ENCODE measurements at regions not wholly inside any gene's neighbourhood (a gene's known extent, or its start where the extent isn't known, plus 50 kb on each side); places are given as distances from the start of the nearest gene placed in this dataset.

DNA sequence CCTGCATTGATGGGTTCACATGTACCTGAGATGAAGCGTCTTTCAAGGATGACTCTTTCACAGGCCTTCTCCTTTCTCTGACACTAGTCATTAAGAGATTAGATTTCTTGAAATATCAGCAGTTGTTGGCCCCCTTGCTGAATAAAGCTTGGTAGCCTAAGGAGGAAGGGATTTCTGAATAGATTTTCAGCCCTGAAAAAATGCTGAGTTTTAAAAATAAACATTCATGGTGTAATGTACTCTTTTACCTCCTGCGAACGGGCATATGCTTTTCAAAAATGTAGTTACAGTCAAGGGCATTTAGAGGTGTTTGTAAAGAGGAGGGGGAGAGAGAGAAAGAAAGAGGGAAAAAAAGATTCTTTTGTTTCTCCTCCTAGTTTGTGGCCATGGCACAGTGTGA is 222.7 kb downstream of the SOX4 start:
- Histone ChIP-seq H3F3A (ENCODE audit: insufficient read depth, low read length) (no peaks in the 10 kb centered on the region), H3K9me2 (replicated peaks; ENCODE audit: insufficient read depth, low read length) (no peaks in the 10 kb centered on the region), H3K27me3 (replicated peaks; ENCODE audit: insufficient read depth, low read length) (no peaks in the 10 kb centered on the region), H3K9me3 (replicated peaks; ENCODE audit: insufficient read depth, low read length) (no peaks in the 10 kb centered on the region), H2AFZ (ENCODE audit: low read length) (no peak overlapping the region), H4K20me1 (ENCODE audit: insufficient read depth, low read length) (no peaks in the 10 kb centered on the region), H3K36me3 (replicated peaks; ENCODE audit: insufficient read depth, low read length) (no peaks in the 10 kb centered on the region), H3K4me2 (ENCODE audit: low read depth, low read length) (no peak overlapping the region), H3K4me3 (ENCODE audit: low read length) (no peak overlapping the region), H3K79me2 (ENCODE audit: low read length) (no peaks in the 10 kb centered on the region), H3K27ac (ENCODE audit: low read length) (no peak overlapping the region), H3K9ac (ENCODE audit: low read length) (no peak overlapping the region), H3K4me1 (ENCODE audit: low read length) (no peaks in the 10 kb centered on the region)
- TF ChIP-seq, protein P1, sequence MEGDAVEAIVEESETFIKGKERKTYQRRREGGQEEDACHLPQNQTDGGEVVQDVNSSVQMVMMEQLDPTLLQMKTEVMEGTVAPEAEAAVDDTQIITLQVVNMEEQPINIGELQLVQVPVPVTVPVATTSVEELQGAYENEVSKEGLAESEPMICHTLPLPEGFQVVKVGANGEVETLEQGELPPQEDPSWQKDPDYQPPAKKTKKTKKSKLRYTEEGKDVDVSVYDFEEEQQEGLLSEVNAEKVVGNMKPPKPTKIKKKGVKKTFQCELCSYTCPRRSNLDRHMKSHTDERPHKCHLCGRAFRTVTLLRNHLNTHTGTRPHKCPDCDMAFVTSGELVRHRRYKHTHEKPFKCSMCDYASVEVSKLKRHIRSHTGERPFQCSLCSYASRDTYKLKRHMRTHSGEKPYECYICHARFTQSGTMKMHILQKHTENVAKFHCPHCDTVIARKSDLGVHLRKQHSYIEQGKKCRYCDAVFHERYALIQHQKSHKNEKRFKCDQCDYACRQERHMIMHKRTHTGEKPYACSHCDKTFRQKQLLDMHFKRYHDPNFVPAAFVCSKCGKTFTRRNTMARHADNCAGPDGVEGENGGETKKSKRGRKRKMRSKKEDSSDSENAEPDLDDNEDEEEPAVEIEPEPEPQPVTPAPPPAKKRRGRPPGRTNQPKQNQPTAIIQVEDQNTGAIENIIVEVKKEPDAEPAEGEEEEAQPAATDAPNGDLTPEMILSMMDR (IDR thresholded peaks at IDR 0.05; ENCODE audit: low read length), result no peak
- TF ChIP-seq EZH2 (optimal IDR thresholded peaks at IDR 0.05; ENCODE audit: low read depth, low read length) (no peak), EZH2phosphoT487 (IDR thresholded peaks at IDR 0.05; ENCODE audit: low read length) (no peak)
- no peak for DNase-seq

DNA sequence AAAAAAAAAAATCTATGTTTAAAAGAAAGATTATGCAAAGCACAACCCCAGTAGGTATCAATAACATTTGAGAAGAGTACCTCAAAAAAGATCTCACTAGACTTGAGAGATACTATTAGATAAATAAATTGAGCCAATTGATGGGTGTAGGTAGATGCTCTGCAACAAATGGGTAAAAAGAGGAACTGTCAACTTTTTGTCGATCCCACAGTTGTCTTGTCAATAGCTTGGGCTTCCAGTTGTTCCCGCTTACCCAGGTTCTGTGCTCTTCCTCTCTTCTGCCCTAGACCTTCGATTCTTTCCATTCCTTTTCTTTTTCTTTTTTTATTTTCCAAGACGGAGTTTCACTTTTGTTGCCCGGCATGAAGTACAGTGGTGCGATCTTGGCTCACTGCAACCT is 226.9 kb downstream of the SOX4 start:
- Histone ChIP-seq H3K9me3 (replicated peaks; ENCODE audit: insufficient read depth, low read length) (no peaks in the 10 kb centered on the region), H3K4me2 (ENCODE audit: low read depth, low read length) (no peak overlapping the region), H2AFZ (ENCODE audit: low read length) (no peak overlapping the region), H3K27me3 (replicated peaks; ENCODE audit: insufficient read depth, low read length) (no peaks in the 10 kb centered on the region), H3K4me1 (ENCODE audit: low read length) (no peaks in the 10 kb centered on the region), H3K4me3 (ENCODE audit: low read length) (no peak overlapping the region), H3K9ac (ENCODE audit: low read length) (no peak overlapping the region), H4K20me1 (ENCODE audit: insufficient read depth, low read length) (no peaks in the 10 kb centered on the region), H3F3A (ENCODE audit: insufficient read depth, low read length) (no peaks in the 10 kb centered on the region), H3K9me2 (replicated peaks; ENCODE audit: insufficient read depth, low read length) (no peaks in the 10 kb centered on the region), H3K79me2 (ENCODE audit: low read length) (no peaks in the 10 kb centered on the region), H3K36me3 (replicated peaks; ENCODE audit: insufficient read depth, low read length) (no peaks in the 10 kb centered on the region), H3K27ac (ENCODE audit: low read length) (no peak overlapping the region)
- TF ChIP-seq EZH2 (optimal IDR thresholded peaks at IDR 0.05; ENCODE audit: low read depth, low read length), result no peak
- TF ChIP-seq, protein P1 (IDR thresholded peaks at IDR 0.05; ENCODE audit: low read length), result no peak
- TF ChIP-seq EZH2phosphoT487 (IDR thresholded peaks at IDR 0.05; ENCODE audit: low read length), result no peak
- DNase-seq, result no peak

DNA sequence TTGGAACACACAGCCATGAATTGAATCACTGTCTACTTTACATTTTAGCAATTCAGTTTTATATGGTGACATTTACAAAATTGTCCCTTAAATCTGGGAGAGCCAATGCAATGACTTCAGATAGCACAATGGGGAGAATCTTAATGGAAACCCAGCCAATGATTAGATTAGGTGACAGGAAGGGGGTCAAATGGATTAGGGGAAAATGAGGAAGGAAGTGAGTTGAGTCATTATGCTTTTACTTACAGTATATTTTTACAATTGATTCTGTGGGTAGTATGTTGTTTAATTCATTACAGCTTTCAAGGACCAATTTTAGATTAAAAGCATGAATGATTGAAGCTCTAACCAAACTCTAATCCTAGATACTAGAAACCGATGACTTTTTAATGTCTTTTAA is 229.8 kb downstream of the SOX4 start:
- H2AFZ ChIP-seq (ENCODE audit: low read length), result no peak overlapping the region
- no peak overlapping the region for H3K4me3 ChIP-seq (ENCODE audit: low read length)
- H4K20me1 ChIP-seq (ENCODE audit: insufficient read depth, low read length), result no peaks in the 10 kb centered on the region
- H3K9ac ChIP-seq (ENCODE audit: low read length), result no peak overlapping the region
- H3K27me3 ChIP-seq (replicated peaks; ENCODE audit: insufficient read depth, low read length), result no peaks in the 10 kb centered on the region
- no peak overlapping the region for H3K4me2 ChIP-seq (ENCODE audit: low read depth, low read length)
- no peak for DNase-seq
- H3K79me2 ChIP-seq (ENCODE audit: low read length), result no peaks in the 10 kb centered on the region
- no peak overlapping the region for H3K27ac ChIP-seq (ENCODE audit: low read length)
- H3K9me3 ChIP-seq (replicated peaks; ENCODE audit: insufficient read depth, low read length), result no peaks in the 10 kb centered on the region
- no peaks in the 10 kb centered on the region for H3K9me2 ChIP-seq (replicated peaks; ENCODE audit: insufficient read depth, low read length)
- no peaks in the 10 kb centered on the region for H3K4me1 ChIP-seq (ENCODE audit: low read length)
- H3K36me3 ChIP-seq (replicated peaks; ENCODE audit: insufficient read depth, low read length), result no peaks in the 10 kb centered on the region
- no peaks in the 10 kb centered on the region for H3F3A ChIP-seq (ENCODE audit: insufficient read depth, low read length)
- TF ChIP-seq, protein P1 (IDR thresholded peaks at IDR 0.05; ENCODE audit: low read length), result no peak
- TF ChIP-seq EZH2phosphoT487 (IDR thresholded peaks at IDR 0.05; ENCODE audit: low read length) (no peak), EZH2 (optimal IDR thresholded peaks at IDR 0.05; ENCODE audit: low read depth, low read length) (no peak)

Measured in MM.1S (cell line).